ENCODE measurements at regions not wholly inside any gene's neighbourhood (a gene's known extent, or its start where the extent isn't known, plus 50 kb on each side); places are given as distances from the start of the nearest gene placed in this dataset.

GRCh38 chr7:25295387-25295786 is 67.1 kb upstream of the NPVF start:
- TF ChIP-seq YY1 (IDR thresholded peaks at IDR 0.05; ENCODE audit: insufficient read depth, insufficient read length) (no peak), SUZ12 (IDR thresholded peaks at IDR 0.05; ENCODE audit: extremely low read depth, insufficient read depth, insufficient read length) (no peak)

Data from NT2/D1 (cell line).